NCI-H345 treated with DMSO at 0.1 percent for 48 hours (cell line): ENCODE measurements at regions not wholly inside any gene's neighbourhood (a gene's known extent, or its start where the extent isn't known, plus 50 kb on each side); places are given as distances from the start of the nearest gene placed in this dataset.
"Not testable (repeated sequence)": the region's sequence is repeated elsewhere in the genome, so short reads cannot be mapped to it uniquely, and the experiment has no call there.

ENCODE experiments used
- DNase-seq: peaks from one replicate; lab custom pipeline; 2025; ENCODE audit not compliant: unreplicated experiment; lab: John Stamatoyannopoulos, UW

- DNase-seq: no peak
These were observed 50.2 kb upstream of the FAM174B start for GRCh38 chr15:92705764-92706163.

GRCh38 chr15:92706201-92706600, 50.6 kb upstream of the FAM174B start:
- DNase-seq: no peak

- no peak for DNase-seq
These were observed 52.4 kb upstream of the FAM174B start for GRCh38 chr15:92707880-92708551.

- DNase-seq: no peak
These were observed 53.1 kb upstream of the FAM174B start for GRCh38 chr15:92708635-92709034.

- no peak for DNase-seq
These were observed 53.7 kb upstream of the FAM174B start for GRCh38 chr15:92709110-92709790.

- no peak for DNase-seq
These were observed 55.9 kb upstream of the FAM174B start for GRCh38 chr15:92711457-92711831.

GRCh38 chr15:92714077-92714476, 58.5 kb upstream of the FAM174B start:
- DNase-seq: peak; percentile 24

GRCh38 chr15:92714477-92715401, 59.2 kb upstream of the FAM174B start:
- peak; percentile 54 for DNase-seq

GRCh38 chr15:92715758-92716157, 60.2 kb upstream of the FAM174B start:
- DNase-seq: no peak

- DNase-seq: no peak
These were observed 63.4 kb upstream of the FAM174B start for GRCh38 chr15:92719021-92719420.

- DNase-seq: no peak
These were observed 68.6 kb upstream of the FAM174B start for GRCh38 chr15:92724144-92724543.

GRCh38 chr15:92725171-92725570, 69.6 kb upstream of the FAM174B start:
- DNase-seq: no peak

- DNase-seq: no peak
These were observed 72.7 kb upstream of the FAM174B start for GRCh38 chr15:92728266-92728665.

GRCh38 chr15:92733090-92733933, 77.7 kb upstream of the FAM174B start:
- DNase-seq: no peak

- no peak for DNase-seq
These were observed 78.5 kb upstream of the FAM174B start for GRCh38 chr15:92733934-92734521.

GRCh38 chr15:92739246-92739645, 83.7 kb upstream of the FAM174B start:
- not testable (repeated sequence) for DNase-seq

GRCh38 chr15:92745845-92746271, 90.3 kb upstream of the FAM174B start:
- DNase-seq: no peak

- no peak for DNase-seq
These were observed 91.5 kb upstream of the FAM174B start for GRCh38 chr15:92747047-92747446.

- no peak for DNase-seq
These were observed 93.6 kb upstream of the FAM174B start for GRCh38 chr15:92749216-92749615.

GRCh38 chr15:92749946-92750345, 94.4 kb upstream of the FAM174B start:
- no peak for DNase-seq
